Frontal cortex (tissue), 4 donors: ENCODE measurements at regions not wholly inside any gene's neighbourhood (a gene's known extent, or its start where the extent isn't known, plus 50 kb on each side); places are given as distances from the start of the nearest gene placed in this dataset. TPM values are rescaled to one million over a fixed set of nuclear protein-coding genes. Genes with fewer than 3 reads are reported as not detected.

Experiments
- DNase-seq, 2 donors: peaks; one replicate each; pipeline ENCODE4 v3.0.0; 2012; ENCODE audit warnings: low spot score in 2 of 2
- FAIRE-seq: peaks from 2 replicates; lab custom pipeline; 2012; peaks lifted over from hg19 to GRCh38; lab: Jason Lieb, UNC
- small RNA-seq: library from RNA; depleted of rRNA; stranded (forward); fragments of <200 nt; gene quantifications from one replicate; pipeline ENCODE3, GENCODE V24; 2014
- donor health status: control.
- donor health status: control.
- donor health status: control.

- no peak for FAIRE-seq
- no peak for DNase-seq
Measured at GRCh38 chr12:29847246-29847645, 63.5 kb upstream of the TMTC1 start.

DNA sequence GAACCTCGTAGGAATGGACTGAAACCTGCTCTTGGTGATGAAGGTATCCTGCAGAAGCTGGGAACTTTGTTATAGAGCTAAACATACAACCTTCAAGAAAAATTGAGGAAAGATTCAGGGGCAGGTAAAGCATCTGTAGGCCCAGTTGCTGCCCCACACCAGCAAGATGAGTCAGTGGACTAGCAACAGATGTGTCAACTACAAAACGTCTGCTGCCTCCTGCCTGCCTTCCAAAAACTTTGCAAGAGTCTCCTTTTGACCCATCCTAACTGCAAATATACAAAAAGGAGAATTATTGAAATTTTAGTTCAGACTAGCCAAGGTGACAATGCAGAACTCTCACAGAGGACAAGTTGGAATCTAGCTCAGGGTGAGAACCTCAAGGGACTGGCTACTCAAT is 60.9 kb upstream of the TMTC1 start:
- DNase-seq (no peak), FAIRE-seq (no peak)

DNA sequence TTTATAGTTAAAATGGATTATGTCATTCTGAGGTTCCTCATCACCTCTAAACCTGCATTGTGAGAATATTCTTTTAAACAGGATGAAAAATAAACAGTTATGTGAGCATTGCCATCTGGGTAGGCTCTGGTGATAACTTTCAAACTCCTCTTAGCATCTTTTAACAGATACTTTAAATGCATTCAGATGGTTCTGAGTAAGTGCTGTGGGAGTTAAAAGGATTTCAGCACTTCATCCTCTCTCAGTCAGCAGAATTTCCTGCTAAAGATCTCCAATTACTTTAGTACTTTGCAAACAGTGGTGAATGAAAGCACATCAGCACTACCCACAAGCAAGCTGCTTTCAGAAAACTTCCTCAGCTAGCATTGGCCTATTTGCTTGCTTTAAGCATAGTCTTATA is 59.3 kb upstream of the TMTC1 start:
- DNase-seq: no peak
- no peak for FAIRE-seq

DNA sequence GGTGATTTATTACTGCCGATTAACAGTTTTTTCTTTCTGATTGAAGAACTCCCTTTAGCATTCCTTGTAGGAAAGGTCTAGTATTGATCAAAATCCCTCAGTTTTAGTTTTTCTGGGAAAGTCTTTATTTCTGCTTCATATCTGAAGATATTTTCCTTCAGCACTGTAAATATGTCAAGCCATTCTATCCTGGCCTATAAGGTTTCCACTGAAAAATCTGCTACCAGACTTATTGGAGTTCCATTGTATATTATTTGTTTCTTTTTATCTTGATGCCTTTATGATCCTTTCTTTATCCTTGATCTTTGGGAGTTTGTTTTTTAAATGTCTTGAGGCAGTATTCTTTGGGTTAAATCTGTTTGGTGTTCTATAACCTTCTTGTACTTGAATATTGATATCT is 55.0 kb upstream of the TMTC1 start:
- FAIRE-seq (no peak), DNase-seq (no peak)

Small RNA genes in the stretch of these regions (small RNA-seq; reads per million reads assigned to genes)
- gene AC023511.2 (not detected), gene RNA5SP356 (not detected)
